COR-L47 (cell line): ENCODE measurements at regions not wholly inside any gene's neighbourhood (a gene's known extent, or its start where the extent isn't known, plus 50 kb on each side); places are given as distances from the start of the nearest gene placed in this dataset.

Source experiments
- DNase-seq: peaks from one replicate; lab custom pipeline; 2025; lab: John Stamatoyannopoulos, UW

DNA sequence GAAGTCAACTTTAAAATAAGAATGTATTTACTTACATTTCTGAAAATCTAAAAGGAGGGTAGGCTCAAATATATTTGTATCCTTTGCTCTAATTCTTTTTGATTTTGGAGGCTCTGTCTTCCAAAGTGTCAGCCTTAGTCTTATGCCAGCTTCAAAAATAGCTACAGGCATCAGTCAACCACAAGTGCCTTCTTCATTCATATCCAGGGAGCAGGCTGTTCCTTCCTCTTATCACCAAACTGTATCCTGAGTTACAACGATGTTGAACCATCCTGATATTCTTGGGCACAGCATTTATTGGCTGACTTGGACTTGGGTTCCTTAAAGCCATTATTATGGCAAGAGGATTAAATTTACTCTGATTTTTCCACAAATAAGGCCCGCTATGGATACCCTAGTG lies 1161.3 kb downstream of the PCDH17 start:
- no peak for DNase-seq

DNA sequence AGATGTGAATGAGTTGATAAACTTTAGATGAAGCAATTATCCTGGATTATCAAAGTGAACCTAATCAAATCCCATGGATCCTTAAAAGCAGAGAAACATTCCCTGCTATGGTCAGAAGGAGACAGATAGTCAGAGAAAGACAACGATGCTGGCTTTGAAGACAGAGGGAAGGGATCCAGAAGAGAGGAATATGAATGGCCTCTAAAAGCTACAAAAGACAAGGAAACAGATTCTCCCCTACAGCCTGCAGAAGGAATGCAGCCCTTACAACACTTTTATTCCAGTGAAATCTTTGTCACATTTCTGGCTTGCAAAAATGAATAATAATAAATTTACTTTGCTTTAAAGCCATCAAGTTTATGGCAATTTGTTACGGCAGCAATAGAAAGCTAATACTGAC lies 1164.2 kb downstream of the PCDH17 start:
- DNase-seq: no peak

DNA sequence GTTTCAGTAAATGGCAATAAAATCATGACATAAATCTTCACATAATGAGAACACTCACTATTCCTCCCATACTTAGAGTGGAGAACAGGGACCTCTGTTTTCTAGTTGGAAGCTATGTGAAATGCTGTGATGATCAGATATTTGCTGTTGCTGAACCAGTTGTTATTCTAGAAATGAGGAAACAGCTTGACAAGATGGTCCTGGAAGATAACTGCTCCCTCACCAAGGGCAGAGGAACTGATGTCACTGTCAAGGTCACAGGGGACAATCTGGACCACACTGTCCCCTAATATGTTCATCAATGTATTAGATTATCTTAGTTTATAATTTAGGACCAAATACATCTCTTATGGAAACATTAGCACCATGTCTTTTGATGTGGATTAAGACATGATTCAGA lies 1173.3 kb downstream of the PCDH17 start:
- DNase-seq: no peak

DNA sequence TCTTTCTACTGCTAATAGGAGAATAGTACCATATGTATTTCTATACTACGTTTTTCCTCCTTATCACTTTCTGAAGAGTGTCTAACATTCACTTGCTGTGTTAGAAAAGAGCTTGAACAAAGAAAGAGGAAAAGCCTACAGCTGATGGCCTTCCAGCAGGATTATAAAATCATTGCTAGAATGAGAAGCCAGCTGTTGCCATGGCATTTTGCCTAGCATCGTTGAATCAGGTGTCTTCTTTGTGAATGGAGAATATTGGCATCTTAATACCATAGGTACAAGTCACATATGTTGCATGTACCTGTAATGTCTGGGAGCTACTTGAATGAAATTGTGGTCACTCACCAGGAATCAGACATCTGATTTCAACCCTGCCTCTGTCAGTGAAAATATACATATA lies 1174.9 kb downstream of the PCDH17 start:
- DNase-seq: no peak

DNA sequence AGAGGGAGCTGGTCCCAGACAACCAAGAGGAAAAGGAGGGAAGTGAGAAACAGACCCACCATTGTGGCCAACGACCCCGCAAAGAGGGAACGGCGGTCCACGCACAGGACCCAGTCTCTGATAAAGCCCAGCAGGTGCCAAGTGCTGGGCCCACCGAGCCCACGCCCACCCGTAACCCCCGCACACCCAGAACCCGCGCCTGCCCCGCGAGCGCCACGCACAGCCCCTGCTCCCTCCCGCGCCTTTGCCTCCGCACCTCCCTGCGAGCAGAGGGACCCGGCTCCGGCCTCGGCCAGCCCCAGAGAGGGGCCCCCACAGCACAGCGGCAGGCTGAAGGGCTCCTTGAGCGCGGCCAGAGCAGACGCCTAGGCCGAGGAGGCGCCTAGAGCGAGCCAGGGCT lies 1192.2 kb downstream of the PCDH17 start:
- DNase-seq: no peak

DNA sequence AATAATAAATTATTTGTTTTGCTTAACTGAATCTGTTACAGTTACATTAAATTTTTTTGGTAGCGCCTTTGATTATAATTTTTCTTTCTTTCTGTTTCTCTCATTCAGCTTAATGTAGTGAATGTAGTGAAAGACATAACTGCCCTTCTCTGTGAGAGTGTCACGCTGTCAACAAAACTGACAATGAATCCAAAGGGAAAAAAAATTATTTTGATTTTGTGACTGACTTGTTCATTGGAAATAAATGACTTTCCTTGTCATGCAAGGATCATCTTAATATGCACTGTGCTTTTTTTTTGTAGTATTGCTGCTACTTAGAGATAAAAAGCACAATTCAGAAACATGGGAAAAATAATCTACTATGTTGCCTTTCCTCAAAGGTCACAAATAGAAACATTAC lies 1196.4 kb downstream of the PCDH17 start:
- no peak for DNase-seq

DNA sequence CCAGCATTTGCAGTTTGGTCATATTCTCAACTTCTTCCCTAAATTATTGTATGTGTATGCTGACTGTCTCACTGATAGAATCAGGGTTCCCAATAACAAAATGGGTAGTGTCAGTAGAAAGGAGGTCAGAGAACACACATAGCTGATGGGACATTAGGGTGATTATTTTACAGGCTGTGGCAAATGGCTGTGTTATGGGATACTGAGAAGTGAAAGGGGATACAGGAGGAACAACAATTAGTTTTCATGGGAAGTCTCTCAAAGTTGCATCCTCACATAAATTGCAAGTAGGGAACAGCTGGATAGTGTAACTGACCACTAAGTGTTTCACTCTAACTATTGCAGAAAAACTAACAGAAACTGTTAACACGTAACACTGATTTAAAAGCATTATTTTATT lies 1199.3 kb downstream of the PCDH17 start:
- no peak for DNase-seq

DNA sequence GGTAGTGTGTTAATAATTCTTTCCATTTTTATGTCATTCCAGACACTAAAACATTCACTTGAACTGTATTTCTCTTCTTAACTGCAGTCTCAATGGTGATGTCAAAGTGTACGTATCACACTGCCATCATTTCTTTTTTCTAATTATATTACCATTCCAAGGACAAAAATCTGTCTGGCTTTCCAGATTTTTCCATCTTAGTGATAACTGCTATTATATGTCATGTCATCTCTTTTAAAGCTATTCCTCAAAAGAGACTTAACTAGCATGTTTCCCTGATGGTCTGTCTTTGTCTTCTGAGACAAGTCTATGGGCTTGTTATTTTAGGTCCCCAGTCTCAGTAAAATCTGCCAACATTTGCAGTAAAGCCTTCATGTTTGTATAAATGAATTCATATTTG lies 1207.1 kb downstream of the PCDH17 start:
- no peak for DNase-seq

DNA sequence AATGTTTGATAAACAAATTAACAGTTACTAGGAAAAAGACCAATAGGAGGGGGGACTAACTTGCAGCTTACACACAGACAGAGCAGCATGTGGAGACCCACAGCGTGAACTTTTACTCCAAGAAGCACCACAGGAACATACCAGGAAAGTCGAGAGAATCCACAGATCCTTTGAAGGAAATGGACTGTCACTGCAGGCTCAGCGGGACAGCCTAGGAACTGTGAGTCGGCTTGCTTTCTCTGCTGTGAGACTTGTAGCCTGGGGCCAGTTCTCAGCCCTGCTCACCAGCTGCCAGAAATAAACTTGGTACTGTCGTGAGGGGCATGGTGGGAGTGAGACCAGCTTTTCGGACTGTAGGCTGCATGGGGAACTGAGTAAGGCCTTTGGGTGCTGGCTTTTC lies 1211.5 kb downstream of the PCDH17 start:
- DNase-seq: no peak

DNA sequence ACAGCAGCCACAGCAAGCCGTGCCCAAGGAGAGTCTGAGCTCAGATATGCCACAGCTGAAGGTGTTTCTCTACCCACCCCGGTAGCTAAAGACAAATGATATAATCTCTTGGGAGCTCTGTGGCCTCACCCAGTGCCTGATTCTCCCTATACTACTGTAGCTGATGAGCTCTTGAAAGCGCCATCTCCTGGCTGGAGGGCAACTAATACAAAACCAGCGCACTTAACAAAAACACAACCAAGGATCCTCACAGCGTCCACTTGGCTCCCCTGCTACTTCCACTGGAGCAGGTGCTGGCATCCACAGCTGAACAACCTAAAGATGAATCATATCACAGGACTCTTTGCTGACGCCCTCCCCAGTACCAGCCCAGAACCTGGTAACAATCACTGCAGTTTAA lies 1212.0 kb downstream of the PCDH17 start:
- no peak for DNase-seq

DNA sequence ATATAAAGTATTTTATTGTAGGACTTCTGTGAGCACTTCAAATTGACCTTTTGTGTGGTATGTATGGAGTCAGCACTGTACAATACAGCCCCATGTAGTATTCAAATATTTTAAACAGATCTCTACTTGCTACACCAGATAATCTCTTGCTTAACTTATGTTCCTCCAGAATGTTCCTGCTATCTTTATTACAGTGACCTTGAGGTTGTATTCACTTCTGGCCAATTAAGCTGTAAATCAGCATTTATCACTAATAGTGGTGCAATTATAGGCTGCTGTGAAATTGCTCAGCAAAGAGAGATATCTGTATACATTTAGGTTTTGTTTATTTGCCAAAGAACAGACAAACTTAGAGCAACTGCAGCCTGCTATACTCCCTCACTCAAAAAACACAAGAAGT lies 1218.6 kb downstream of the PCDH17 start:
- DNase-seq: no peak

DNA sequence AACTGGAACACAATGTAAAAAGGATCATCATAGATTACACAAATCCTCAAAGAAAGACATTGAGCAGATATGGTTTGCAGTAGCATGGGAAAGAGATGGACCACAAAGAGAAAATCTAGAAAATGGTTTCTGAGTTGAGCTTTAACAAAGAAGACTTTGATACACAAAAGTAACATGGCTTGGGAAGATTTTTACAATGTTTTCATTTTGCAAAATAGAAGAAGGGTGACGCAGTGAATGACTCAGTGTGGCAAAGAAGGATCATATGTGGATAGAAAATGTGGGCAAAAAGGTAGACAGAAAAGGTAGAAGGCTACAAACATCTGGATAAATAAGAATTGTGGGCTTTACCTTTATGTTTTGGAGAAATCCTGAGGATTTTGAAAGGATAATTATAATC lies 1220.5 kb downstream of the PCDH17 start:
- no peak for DNase-seq

DNA sequence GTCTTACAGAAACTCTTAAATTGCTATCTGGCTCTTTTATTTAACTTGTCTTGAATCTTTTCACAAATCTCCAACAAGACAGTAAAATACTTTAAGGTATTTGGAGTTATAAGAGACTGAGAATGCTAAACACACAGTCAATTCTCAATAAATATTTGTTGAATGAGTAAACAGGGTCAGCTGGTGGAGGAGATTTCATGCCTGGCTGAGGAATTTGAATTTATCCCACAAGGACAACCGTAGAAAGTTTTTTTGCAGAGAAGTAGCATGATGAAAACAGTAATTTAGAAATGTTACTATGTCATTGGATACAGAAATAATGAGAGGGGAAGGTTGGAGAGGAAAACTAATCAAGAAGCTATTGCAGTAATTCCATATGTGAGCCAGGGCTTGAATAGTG lies 1223.7 kb downstream of the PCDH17 start:
- DNase-seq: no peak

DNA sequence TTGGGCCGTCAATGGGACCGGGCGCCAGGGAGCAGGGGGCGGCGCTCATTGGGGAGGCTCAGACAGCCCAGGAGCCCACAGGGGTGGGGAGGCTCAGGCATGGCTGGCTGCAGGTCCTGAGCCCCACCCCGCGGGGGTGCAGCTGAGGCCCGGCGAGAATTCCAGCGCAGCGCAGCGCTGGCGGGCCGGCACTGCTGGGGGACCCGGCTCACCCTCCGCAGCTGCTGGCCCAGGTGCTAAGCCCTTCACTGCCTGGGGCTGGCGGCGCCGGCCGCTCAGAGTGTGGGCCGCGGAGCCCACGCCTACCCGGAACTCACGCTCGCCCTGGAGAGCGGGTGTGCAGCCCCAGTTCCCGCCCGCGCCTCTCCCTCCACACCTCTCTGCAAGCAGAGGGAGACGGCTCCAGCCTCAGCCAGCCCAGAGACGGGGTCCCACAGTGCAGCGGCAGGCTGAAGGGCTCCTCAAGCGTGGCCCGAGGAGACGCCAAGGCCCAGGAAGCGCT lies 1227.4 kb downstream of the PCDH17 start:
- no peak for DNase-seq

DNA sequence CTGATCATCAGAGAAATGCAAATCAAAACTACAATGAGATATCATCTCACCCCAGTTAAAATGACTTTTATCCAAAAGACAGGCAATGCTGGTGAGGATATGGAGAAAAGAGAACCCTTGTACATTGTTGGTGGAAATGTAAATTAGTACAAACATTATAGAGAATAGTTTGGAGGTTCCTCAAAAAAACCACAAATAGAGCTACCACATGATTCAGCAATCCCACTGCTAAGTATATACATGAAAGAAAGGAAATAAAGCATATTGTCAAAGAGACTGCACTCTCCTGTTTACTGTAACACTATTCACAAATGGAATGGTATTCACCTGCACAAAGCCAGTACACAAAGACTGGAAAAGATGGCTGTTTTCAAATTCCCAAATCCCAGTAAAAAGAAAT lies 1233.7 kb downstream of the PCDH17 start:
- DNase-seq: no peak

DNA sequence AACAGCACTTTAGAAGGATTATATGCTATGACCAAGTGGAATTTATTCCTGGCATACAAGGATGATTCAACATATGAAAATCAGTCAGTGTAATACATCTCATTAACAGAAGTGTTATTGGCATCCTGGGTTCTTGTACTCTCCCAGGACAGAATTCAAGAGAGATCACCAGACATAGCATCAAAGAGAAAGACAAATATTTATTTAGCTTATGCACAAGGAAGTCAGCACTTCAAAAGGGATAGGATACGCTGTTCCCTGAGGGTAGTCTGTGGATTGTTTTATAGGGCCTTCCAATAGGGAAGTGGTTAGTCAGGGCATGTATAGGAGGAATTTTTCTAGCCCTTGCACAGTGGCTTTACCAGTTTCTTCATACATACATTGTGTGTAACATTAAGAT lies 1238.0 kb downstream of the PCDH17 start:
- DNase-seq: no peak

DNA sequence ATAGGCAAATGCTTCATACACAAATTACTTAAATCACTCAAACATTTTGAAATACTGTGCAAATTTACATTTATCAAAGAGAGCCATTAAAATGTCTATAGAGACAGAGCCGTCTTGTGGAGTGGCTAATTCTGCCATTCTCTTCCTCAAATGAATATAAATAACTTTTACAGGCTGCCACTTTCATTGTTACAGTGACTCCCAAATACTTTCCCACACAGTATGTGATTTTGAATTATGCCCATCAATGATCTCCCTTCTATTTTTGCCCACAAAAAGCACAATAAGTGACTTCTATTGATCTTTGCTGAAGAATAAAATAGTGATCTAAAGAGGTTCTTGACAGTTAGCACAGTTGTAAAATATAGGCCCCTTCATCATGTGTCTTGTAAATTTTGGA lies 1244.9 kb downstream of the PCDH17 start:
- no peak for DNase-seq

DNA sequence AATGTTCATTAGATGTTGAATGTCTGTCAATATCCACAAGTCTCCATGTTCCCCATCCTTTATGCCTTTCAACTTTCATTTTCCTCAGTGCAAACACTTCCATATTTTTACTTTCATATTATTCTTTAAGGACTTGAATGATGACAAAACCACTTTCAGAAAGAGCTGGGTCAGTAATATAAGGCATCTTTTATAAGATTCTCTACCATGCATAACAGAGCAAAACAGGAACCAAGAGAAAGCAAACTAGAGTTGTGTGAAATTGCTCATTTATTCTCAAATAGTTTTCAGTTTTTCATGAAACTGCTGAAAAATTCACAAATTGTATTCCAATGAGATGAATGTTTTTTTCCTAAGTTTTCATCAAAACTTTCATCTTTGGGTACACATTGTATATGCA lies 1247.6 kb downstream of the PCDH17 start:
- DNase-seq: no peak

DNA sequence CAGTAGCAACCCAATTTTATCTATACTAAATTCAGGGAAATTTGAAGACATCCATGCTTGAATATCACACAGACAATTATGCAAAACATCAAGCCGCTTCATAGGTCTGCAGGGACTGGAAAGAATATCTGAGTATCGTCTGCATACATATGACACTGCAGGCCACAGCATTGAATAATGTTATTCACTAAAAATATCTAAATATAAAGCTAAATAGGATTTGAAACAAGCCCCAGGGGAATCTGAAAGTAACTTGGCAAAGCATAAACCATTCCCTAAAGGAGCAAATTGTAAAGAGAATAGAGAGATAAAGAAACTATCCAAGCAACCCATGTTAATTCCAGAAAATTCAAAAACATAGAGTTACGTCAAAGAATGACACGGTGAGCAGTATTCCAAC lies 1251.0 kb downstream of the PCDH17 start:
- DNase-seq: no peak

DNA sequence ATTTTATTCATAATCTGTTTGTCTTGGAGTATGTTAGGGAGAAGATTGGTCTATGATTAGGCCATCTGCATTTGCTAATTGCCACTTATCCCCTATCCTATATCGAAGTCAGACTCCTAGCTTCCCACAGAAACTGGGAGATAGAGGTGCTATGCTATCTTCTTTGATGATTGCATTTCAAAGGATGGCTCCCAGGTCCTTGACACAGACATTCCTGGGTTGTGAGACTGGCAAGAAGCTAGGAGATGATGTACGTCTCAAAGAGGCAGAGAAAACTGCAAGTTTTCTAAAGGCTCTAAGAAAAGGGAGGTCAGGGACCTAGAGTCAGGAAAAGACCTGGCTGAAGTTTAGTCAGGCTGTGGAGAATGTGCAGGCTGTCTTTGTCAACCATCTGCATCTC lies 1251.9 kb downstream of the PCDH17 start:
- no peak for DNase-seq

DNA sequence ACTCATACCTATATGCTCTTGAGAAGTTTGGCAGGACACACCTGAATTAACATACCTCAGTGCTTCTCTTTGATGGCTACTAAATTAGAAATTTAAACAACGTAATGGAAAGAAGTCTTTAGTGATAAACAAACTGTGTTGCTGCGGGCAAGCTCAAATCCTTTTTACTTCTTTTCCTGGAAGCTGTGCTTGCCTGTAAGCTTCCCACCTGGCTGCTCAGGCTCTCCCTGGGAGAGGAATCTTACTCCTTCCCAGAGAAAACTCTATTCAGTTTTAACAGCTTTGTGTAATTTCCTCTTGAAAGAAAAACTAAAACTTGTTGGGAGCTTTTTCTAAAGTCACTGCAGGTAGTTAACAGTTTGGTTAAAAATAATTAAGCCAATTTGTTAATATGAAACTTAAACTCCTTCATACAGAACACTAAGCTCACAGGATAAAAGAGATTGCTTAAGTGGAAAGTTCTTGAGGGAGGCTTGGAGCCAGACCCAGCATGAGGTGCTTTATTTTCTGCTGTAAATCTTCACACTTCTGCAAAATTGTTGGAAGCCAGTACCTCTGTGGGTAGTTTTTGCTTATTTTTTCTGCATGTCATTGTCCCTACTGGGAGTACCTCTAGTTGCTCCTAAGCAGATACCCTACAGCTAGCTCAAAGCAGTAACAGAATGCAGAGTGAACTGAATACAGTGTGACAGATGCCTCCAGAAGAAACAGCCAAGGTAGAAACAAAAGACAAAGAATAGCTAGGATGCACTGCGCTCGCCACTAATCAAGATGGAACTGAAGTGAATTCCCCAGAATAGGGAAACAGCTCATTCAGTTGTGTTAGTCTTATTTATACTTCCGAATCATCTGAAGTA lies 1253.0 kb downstream of the PCDH17 start:
- DNase-seq: no peak

DNA sequence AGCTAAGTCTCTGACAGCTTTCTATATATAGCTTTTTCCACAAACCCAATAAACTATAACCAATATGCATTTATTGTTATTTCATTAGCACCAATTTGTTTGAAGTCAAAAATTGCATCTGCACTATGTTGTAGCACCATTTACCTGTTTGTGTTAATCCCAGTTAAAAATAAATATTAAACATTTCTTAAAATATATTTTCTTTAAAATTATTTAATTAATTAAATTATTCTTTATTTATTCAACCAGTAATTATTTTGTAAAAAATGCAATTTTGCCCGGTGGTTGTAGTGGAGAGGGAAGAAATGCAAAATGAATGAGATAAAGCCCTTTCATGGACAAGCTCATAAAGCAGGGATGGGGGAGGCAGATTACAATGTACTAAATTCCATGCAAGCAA lies 1257.9 kb downstream of the PCDH17 start:
- DNase-seq: no peak

DNA sequence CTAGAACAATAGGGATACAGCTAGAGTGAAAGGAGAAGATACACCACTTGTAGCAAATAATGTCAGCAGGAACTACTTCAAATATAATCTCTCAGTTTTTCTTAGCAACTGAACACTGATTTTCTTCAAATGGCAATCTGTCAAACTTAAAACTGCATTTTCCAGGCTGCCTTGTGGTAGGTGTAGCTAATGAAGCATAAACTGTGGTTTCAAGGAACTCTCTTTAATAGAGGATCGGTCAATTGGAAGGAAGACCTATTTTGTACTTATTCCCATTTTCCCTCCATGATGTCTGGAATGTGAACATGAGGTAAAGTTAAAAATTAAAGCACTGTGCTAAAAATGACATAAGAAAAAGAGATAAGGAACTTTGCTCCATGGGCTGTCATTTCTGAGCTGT lies 1261.9 kb downstream of the PCDH17 start:
- DNase-seq: no peak

DNA sequence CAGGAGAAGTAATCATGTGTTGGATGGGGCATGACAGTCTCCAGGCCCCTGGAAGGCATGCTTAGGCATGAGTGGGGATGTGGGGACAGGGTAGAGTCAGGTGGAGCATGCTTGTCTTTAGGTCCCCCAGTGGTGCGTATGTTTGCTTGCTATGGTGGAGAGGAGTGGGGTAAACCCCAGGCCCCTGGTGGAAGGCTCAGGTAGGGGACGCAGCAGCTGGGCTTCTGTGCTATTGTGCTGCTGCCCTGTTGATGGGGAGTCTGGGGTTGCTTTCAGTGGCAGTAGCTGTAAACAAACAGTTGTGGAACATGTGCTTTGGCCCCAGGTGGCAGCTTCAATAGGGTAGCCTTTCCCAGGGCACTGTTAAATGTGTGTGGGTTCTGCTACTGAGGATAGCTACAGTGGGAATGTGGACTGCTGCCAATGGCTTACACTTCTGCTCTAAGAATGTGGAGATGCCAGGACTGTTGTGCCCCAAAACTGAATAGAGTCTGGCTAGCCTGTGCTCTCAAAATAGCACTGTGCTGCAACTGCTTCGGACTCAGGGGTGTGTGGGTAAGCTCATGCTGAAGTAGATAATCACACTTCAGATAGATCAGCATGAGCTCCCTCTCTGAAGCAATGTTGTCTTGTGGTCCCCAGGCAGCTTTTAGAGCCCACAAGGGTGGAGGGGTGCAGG lies 1257.3 kb downstream of the DIAPH3 start:
- DNase-seq: no peak
